ENCODE measurements at regions not wholly inside any gene's neighbourhood (a gene's known extent, or its start where the extent isn't known, plus 50 kb on each side); places are given as distances from the start of the nearest gene placed in this dataset.

- no peak for TF ChIP-seq NFIC (IDR thresholded peaks at IDR 0.05)
Measured at GRCh38 chr2:49839818-49840217, 685.5 kb upstream of the FSHR start.

GRCh38 chr2:49837561-49838293, 683.4 kb upstream of the FSHR start:
- TF ChIP-seq USF1 (IDR thresholded peaks at IDR 0.05) = no peak
- no peak for TF ChIP-seq CREB1 (IDR thresholded peaks at IDR 0.05; ENCODE audit: low read depth)
- no peak for TF ChIP-seq YY1 (IDR thresholded peaks at IDR 0.05; ENCODE audit: low read depth)
- TF ChIP-seq EP300 (IDR thresholded peaks at IDR 0.05; ENCODE audit: borderline replicate concordance) = no peak
- TF ChIP-seq MAX (IDR thresholded peaks at IDR 0.05) = no peak
- TF ChIP-seq NFIC (IDR thresholded peaks at IDR 0.05) = no peak
- TF ChIP-seq TCF12 (IDR thresholded peaks at IDR 0.05; ENCODE audit: low read depth) = no peak
- no peak for TF ChIP-seq TEAD4 (IDR thresholded peaks at IDR 0.05)
- no peak for TF ChIP-seq ZBTB7A (IDR thresholded peaks at IDR 0.05; ENCODE audit: low read depth)
- TF ChIP-seq FOXM1 (IDR thresholded peaks at IDR 0.05; ENCODE audit: borderline replicate concordance, low read depth) = no peak
- no peak for TF ChIP-seq RAD21 (IDR thresholded peaks at IDR 0.05; ENCODE audit: low read depth)
- TF ChIP-seq TAF1 (IDR thresholded peaks at IDR 0.05; ENCODE audit: low read depth) = no peak
- TF ChIP-seq REST (IDR thresholded peaks at IDR 0.05; ENCODE audit: low read depth) = no peak
- no peak for TF ChIP-seq CEBPB (IDR thresholded peaks at IDR 0.05)

- TF ChIP-seq EGR1 (IDR thresholded peaks at IDR 0.05) = no peak
- no peak for TF ChIP-seq RAD21 (IDR thresholded peaks at IDR 0.05; ENCODE audit: low read depth)
- TF ChIP-seq EP300 (IDR thresholded peaks at IDR 0.05; ENCODE audit: borderline replicate concordance) = no peak
- TF ChIP-seq TCF12 (IDR thresholded peaks at IDR 0.05; ENCODE audit: low read depth) = no peak
- TF ChIP-seq CREB1 (IDR thresholded peaks at IDR 0.05; ENCODE audit: low read depth) = no peak
- TF ChIP-seq ZBTB7A (IDR thresholded peaks at IDR 0.05; ENCODE audit: low read depth) = no peak
- no peak for TF ChIP-seq YY1 (IDR thresholded peaks at IDR 0.05; ENCODE audit: low read depth)
- no peak for TF ChIP-seq REST (IDR thresholded peaks at IDR 0.05; ENCODE audit: low read depth)
- no peak for TF ChIP-seq TEAD4 (IDR thresholded peaks at IDR 0.05)
Measured at GRCh38 chr2:49836017-49836416, 681.7 kb upstream of the FSHR start.

- TF ChIP-seq CREB1 (IDR thresholded peaks at IDR 0.05; ENCODE audit: low read depth) = no peak
- no peak for TF ChIP-seq REST (IDR thresholded peaks at IDR 0.05; ENCODE audit: low read depth)
- TF ChIP-seq EGR1 (IDR thresholded peaks at IDR 0.05) = no peak
- no peak for TF ChIP-seq YY1 (IDR thresholded peaks at IDR 0.05; ENCODE audit: low read depth)
Measured at GRCh38 chr2:49834433-49834832, 680.1 kb upstream of the FSHR start.

GRCh38 chr2:49832555-49832954, 678.2 kb upstream of the FSHR start:
- no peak for TF ChIP-seq EP300 (IDR thresholded peaks at IDR 0.05; ENCODE audit: borderline replicate concordance)
- no peak for TF ChIP-seq TCF12 (IDR thresholded peaks at IDR 0.05; ENCODE audit: low read depth)
- TF ChIP-seq RAD21 (IDR thresholded peaks at IDR 0.05; ENCODE audit: low read depth) = no peak
- no peak for TF ChIP-seq NFIC (IDR thresholded peaks at IDR 0.05)
- no peak for TF ChIP-seq MAX (IDR thresholded peaks at IDR 0.05)
- TF ChIP-seq TAF1 (IDR thresholded peaks at IDR 0.05; ENCODE audit: low read depth) = no peak
- TF ChIP-seq ZBTB7A (IDR thresholded peaks at IDR 0.05; ENCODE audit: low read depth) = no peak
- TF ChIP-seq YY1 (IDR thresholded peaks at IDR 0.05; ENCODE audit: low read depth) = no peak
- no peak for TF ChIP-seq TEAD4 (IDR thresholded peaks at IDR 0.05)
- TF ChIP-seq CEBPB (IDR thresholded peaks at IDR 0.05) = no peak
- no peak for TF ChIP-seq CREB1 (IDR thresholded peaks at IDR 0.05; ENCODE audit: low read depth)
- no peak for TF ChIP-seq FOXM1 (IDR thresholded peaks at IDR 0.05; ENCODE audit: borderline replicate concordance, low read depth)
